ENCODE measurements at regions not wholly inside any gene's neighbourhood (a gene's known extent, or its start where the extent isn't known, plus 50 kb on each side); places are given as distances from the start of the nearest gene placed in this dataset.

DNA sequence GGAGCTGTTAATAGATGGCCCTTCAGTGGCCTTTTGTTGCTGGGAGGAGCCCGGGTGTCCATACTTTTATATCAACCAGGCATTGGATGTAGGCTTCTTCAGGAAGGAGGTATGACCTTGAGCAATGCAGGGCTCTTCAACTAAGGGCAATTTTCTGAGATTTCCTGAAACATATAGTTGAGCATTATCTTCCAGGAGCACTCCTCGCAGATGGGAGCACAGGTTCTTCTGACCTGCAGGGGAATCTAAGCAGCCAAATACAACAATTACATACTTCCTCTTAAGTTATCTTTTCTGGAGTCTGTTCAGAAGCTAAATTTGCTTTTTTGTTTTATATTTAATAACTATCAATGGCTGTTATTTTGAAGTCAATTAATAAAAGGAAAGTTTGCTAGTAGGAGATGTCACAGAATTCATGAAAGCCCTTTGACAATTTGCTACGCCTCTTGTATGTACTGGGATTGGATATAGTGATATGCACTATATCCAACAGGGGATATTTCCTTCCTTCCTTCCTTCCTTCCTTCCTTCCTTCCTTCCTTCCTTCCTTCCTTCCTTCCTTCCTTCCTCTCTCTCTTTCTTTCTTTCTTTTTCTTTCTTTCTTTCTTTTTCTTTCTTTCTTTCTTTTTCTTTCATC is 422.6 kb upstream of the NEGR1 start:
- TF ChIP-seq POLR2A (IDR thresholded peaks at IDR 0.05; ENCODE audit: low read length), result no peak
- TF ChIP-seq GATA1 (IDR thresholded peaks at IDR 0.05; ENCODE audit: low read depth, low read length), result no peak

Data from erythroblast (primary cell).